Fibroblast of mammary gland (primary cell): ENCODE measurements at regions not wholly inside any gene's neighbourhood (a gene's known extent, or its start where the extent isn't known, plus 50 kb on each side); places are given as distances from the start of the nearest gene placed in this dataset.
A peak's percentile ranks its signal among the peaks of the same experiment; 100 is the strongest.

ENCODE experiments used
- DNase-seq: peaks from one replicate; pipeline ENCODE4 v3.0.0-alpha.2; 2010; ENCODE audit warnings: low read depth
- H3K4me3 ChIP-seq: 2 replicates; pipeline ENCODE4 v1.5.1; 2011; ENCODE audit warnings: low read depth, mild to moderate bottlenecking, low read length, moderate library complexity; ENCODE audit not compliant: control insufficient read depth
- CTCF ChIP-seq: conservative IDR thresholded peaks from 2 replicates; pipeline ENCODE4 v1.5.1; 2011; ENCODE audit warnings: low read depth, low read length, inconsistent platforms; ENCODE audit not compliant: control insufficient read depth, insufficient read depth

- DNase-seq, result no peak
- H3K4me3 ChIP-seq, result no peak overlapping the region
- no peak for TF ChIP-seq CTCF
Measured at GRCh38 chr12:87802721-87803011, 226.5 kb downstream of the C12orf50 start.

GRCh38 chr12:87801860-87802720, 227.1 kb downstream of the C12orf50 start:
- H3K4me3 ChIP-seq, result no peak overlapping the region
- TF ChIP-seq CTCF, result no peak
- DNase-seq, result no peak

GRCh38 chr12:87796961-87797516, 232.2 kb downstream of the C12orf50 start:
- no peak for TF ChIP-seq CTCF
- H3K4me3 ChIP-seq, result no peak overlapping the region
- DNase-seq, result no peak

GRCh38 chr12:87795555-87795954, 233.6 kb downstream of the C12orf50 start:
- DNase-seq, result no peak
- no peak overlapping the region for H3K4me3 ChIP-seq
- TF ChIP-seq CTCF, result no peak

- H3K4me3 ChIP-seq, result no peak overlapping the region
- DNase-seq, result no peak
- TF ChIP-seq CTCF, result no peak
Measured at GRCh38 chr12:87794854-87795253, 234.3 kb downstream of the C12orf50 start.

- peak; percentile 42 for DNase-seq
- no peak overlapping the region for H3K4me3 ChIP-seq
- TF ChIP-seq CTCF, result no peak
Measured at GRCh38 chr12:87793131-87793530, 236.1 kb downstream of the C12orf50 start.

GRCh38 chr12:87784350-87784749, 244.9 kb downstream of the C12orf50 start:
- no peak overlapping the region for H3K4me3 ChIP-seq
- no peak for TF ChIP-seq CTCF
- no peak for DNase-seq
